IMR-90 (cell line): ENCODE measurements at regions not wholly inside any gene's neighbourhood (a gene's known extent, or its start where the extent isn't known, plus 50 kb on each side); places are given as distances from the start of the nearest gene placed in this dataset.

ENCODE experiments used
- ATAC-seq: fragments of 200-7000 bp; cut with Tn5 transposase; 2 replicates; pipeline ENCODE4 v1.9.1; 2020; ENCODE audit warnings: low read depth, mild to moderate bottlenecking, moderate library complexity
- BruUV-seq: library from RNA; stranded (reverse); fragments of 400-500 nt; replicated peaks from 2 replicates; lab custom pipeline; 2021; lab: Mats Ljungman, UMichigan
- CTCF ChIA-PET: fragments of 300-600 bp; formaldehyde crosslinking; extraction: SDS; loops from one replicate; lab custom pipeline; 2021; ENCODE audit warnings: antibody characterized with exemption; lab: Yijun Ruan, JAX
- POLR2A ChIA-PET: fragments of 300-600 bp; sonication (Branson Sonifier 250); formaldehyde crosslinking; loops from one replicate; lab custom pipeline; 2022; ENCODE audit warnings: antibody characterized with exemption; ENCODE audit not compliant: unreplicated experiment; lab: Charles Lee
- DNase-seq: peaks from one replicate; pipeline ENCODE4 v3.0.0; 2013
- H2AFZ ChIP-seq: replicated peaks from 2 replicates; pipeline ENCODE3; 2013; ENCODE audit warnings: low read length, mild to moderate bottlenecking; ENCODE audit not compliant: poor library complexity
- H2AK5ac ChIP-seq: 2 replicates; pipeline ENCODE4 v1.6.1; 2013; ENCODE audit warnings: low read depth, low read length, inconsistent platforms
- H2AK9ac ChIP-seq: replicated peaks from 2 replicates; pipeline ENCODE3; 2013; ENCODE audit warnings: mild to moderate bottlenecking, low read depth, low read length, moderate library complexity; ENCODE audit not compliant: poor library complexity
- H2BK120ac ChIP-seq: 2 replicates; pipeline ENCODE4 v1.6.1; 2013; ENCODE audit warnings: low read depth, low read length, inconsistent platforms
- H2BK15ac ChIP-seq: 3 replicates; pipeline ENCODE4 v1.6.1; 2013; ENCODE audit warnings: low read depth, low read length, inconsistent platforms
- H2BK20ac ChIP-seq: 2 replicates; pipeline ENCODE4 v1.6.1; 2013; ENCODE audit warnings: low read depth, mild to moderate bottlenecking, inconsistent platforms, low read length, moderate library complexity
- H2BK5ac ChIP-seq: 2 replicates; pipeline ENCODE4 v1.6.1; 2013; ENCODE audit warnings: mild to moderate bottlenecking, low read depth, low read length, inconsistent platforms; ENCODE audit not compliant: poor library complexity, severe bottlenecking
- H3K14ac ChIP-seq: replicated peaks from 2 replicates; pipeline ENCODE4 v1.6.1; 2013; ENCODE audit warnings: low read depth, low read length, inconsistent platforms
- H3K18ac ChIP-seq: 2 replicates; pipeline ENCODE4 v1.6.1; 2013; ENCODE audit warnings: low read depth, low read length, control low read depth
- H3K23ac ChIP-seq: 2 replicates; pipeline ENCODE4 v1.6.1; 2013; ENCODE audit warnings: low read depth, low read length, inconsistent platforms
- H3K27ac ChIP-seq: 2 replicates; pipeline ENCODE4 v1.5.1; 2013; ENCODE audit warnings: mild to moderate bottlenecking, control low read depth, low read length; ENCODE audit not compliant: insufficient read depth
- H3K27me3 ChIP-seq: 2 replicates; pipeline ENCODE4 v1.6.1; 2013; ENCODE audit warnings: low read length; ENCODE audit not compliant: control insufficient read depth, insufficient read depth
- H3K36me3 ChIP-seq: 2 replicates; pipeline ENCODE4 v1.6.1; 2013; ENCODE audit warnings: low read length, mixed read lengths; ENCODE audit not compliant: control insufficient read depth, insufficient read depth
- H3K4ac ChIP-seq: 2 replicates; pipeline ENCODE4 v1.6.1; 2013; ENCODE audit warnings: low read depth, low read length, inconsistent platforms
- H3K4me1 ChIP-seq: 2 replicates; pipeline ENCODE4 v1.6.1; 2013; ENCODE audit warnings: low read length, mixed read lengths; ENCODE audit not compliant: control insufficient read depth, insufficient read depth
- H3K4me2 ChIP-seq: 2 replicates; pipeline ENCODE4 v1.6.1; 2013; ENCODE audit warnings: low read depth, mild to moderate bottlenecking, control low read depth, low read length, moderate library complexity
- H3K4me3 ChIP-seq: 2 replicates; pipeline ENCODE4 v1.5.1; 2013; ENCODE audit warnings: low read depth, mild to moderate bottlenecking, control low read depth, low read length, moderate library complexity; ENCODE audit not compliant: insufficient read depth
- H3K56ac ChIP-seq: 2 replicates; pipeline ENCODE4 v1.6.1; 2013; ENCODE audit warnings: low read length, inconsistent platforms; ENCODE audit not compliant: insufficient read depth; ENCODE audit errors: extremely low read depth
- H3K79me1 ChIP-seq, 2 experiments: 2 replicates each; pipeline ENCODE4 v1.6.1; 2013; ENCODE audit warnings: low read length in 2 of 2, inconsistent platforms in 1 of 2, low read depth in 1 of 2
- H3K9ac ChIP-seq: 2 replicates; pipeline ENCODE4 v1.6.1; 2013; ENCODE audit warnings: low read depth, low read length, control low read depth
- H3K9me1 ChIP-seq: 2 replicates; pipeline ENCODE4 v1.6.1; 2013; ENCODE audit warnings: low read length, inconsistent platforms; ENCODE audit not compliant: insufficient read depth
- H3K9me3 ChIP-seq: 2 replicates; pipeline ENCODE4 v1.6.1; 2013; ENCODE audit warnings: low read length; ENCODE audit not compliant: control insufficient read depth, insufficient read depth
- H4K20me1 ChIP-seq: 2 replicates; pipeline ENCODE4 v1.6.1; 2013; ENCODE audit warnings: low read length, inconsistent platforms; ENCODE audit not compliant: insufficient read depth
- H4K5ac ChIP-seq: 2 replicates; pipeline ENCODE4 v1.6.1; 2013; ENCODE audit warnings: mild to moderate bottlenecking, low read depth, low read length, control low read depth
- H4K8ac ChIP-seq, 2 experiments: 2 replicates each; pipeline ENCODE4 v1.6.1; 2013; ENCODE audit warnings: low read depth in 2 of 2, low read length in 2 of 2, control low read depth in 1 of 2, inconsistent platforms in 1 of 2
- H4K91ac ChIP-seq: 2 replicates; pipeline ENCODE4 v1.6.1; 2013; ENCODE audit warnings: low read depth, low read length, inconsistent platforms; ENCODE audit not compliant: insufficient read depth
- MAZ ChIP-seq: IDR thresholded peaks from 2 replicates; pipeline ENCODE4 v1.6.1; 2012; ENCODE audit warnings: low read depth, mild to moderate bottlenecking, low read length, improper control_type of control experiment, moderate library complexity, borderline replicate concordance
- NFE2L2 ChIP-seq: fragments of 150-350 bp; IDR thresholded peaks from 2 replicates; pipeline ENCODE4 v1.6.1; 2016; ENCODE audit warnings: low read depth, mild to moderate bottlenecking, low read length
- RCOR1 ChIP-seq: IDR thresholded peaks from 2 replicates; pipeline ENCODE4 v1.6.1; 2012; ENCODE audit warnings: mild to moderate bottlenecking, low read length, improper control_type of control experiment; ENCODE audit not compliant: insufficient replicate concordance
- dilution Hi-C: fragments of 300-500 bp; cut with HindIII; formaldehyde crosslinking; loops from one replicate; pipeline ENCODE4 v1.14.3; 2018; ENCODE audit warnings: low sequenced_read_pairs; ENCODE audit not compliant: unreplicated experiment
- in situ Hi-C: fragments of 300-500 bp; cut with MboI; formaldehyde crosslinking; loops from 3 replicates; pipeline ENCODE4 v1.14.3; 2019; ENCODE audit warnings: low sequenced_read_pairs, inconsistent platforms, mixed read lengths
- intact Hi-C: fragments of 100-400 bp; cut with micrococcal nuclease; formaldehyde crosslinking; loops from 2 replicates; pipeline ENCODE4 v1.10.0; 2022

GRCh38 chr6:94727710-94728109 is 849.6 kb upstream of the MANEA start:
- Histone ChIP-seq H2AK9ac (no peak overlapping the region), H3K56ac (no peak overlapping the region), H2BK120ac (no peak overlapping the region), H3K18ac (no peak overlapping the region), H3K9me3 (peaks cover 7% of the 10 kb centered on the region), H2BK15ac (no peak overlapping the region), H3K9ac (no peak overlapping the region), H3K23ac (no peak overlapping the region), H3K27ac (no peak overlapping the region), H3K4ac (no peak overlapping the region), H3K9me1 (no peaks in the 10 kb centered on the region), H3K79me1 (no peaks in the 10 kb centered on the region), H2BK20ac (no peak overlapping the region), H4K5ac (no peak overlapping the region), H3K4me1 (no peaks in the 10 kb centered on the region), H3K14ac (no peak overlapping the region), H2BK5ac (no peak overlapping the region), H4K8ac (no peak overlapping the region), H3K36me3 (no peaks in the 10 kb centered on the region), H4K91ac (no peak overlapping the region), H3K4me3 (no peak overlapping the region), H3K4me2 (no peak overlapping the region), H3K27me3 (no peaks in the 10 kb centered on the region), H4K20me1 (no peaks in the 10 kb centered on the region), H2AFZ (no peak overlapping the region), H2AK5ac (no peak overlapping the region)
- BruUV-seq = no TSS peak
- no peak for TF ChIP-seq RCOR1
- no peak for TF ChIP-seq MAZ
- no peak for TF ChIP-seq NFE2L2
- dilution Hi-C loops (no loop called here), intact Hi-C loops (no loop called here), in situ Hi-C loops (no loop called here)
- POLR2A ChIA-PET = no interaction called here
- ATAC-seq (no peak), DNase-seq (no peak)
- CTCF ChIA-PET = no interaction called here
